IMR-90 (cell line): ENCODE measurements at regions not wholly inside any gene's neighbourhood (a gene's known extent, or its start where the extent isn't known, plus 50 kb on each side); places are given as distances from the start of the nearest gene placed in this dataset.

Experiments
- ATAC-seq: fragments of 200-7000 bp; cut with Tn5 transposase; 2 replicates; pipeline ENCODE4 v1.9.1; 2020; ENCODE audit warnings: low read depth, mild to moderate bottlenecking, moderate library complexity
- BruUV-seq: library from RNA; stranded (reverse); fragments of 400-500 nt; replicated peaks from 2 replicates; lab custom pipeline; 2021; lab: Mats Ljungman, UMichigan
- CTCF ChIA-PET: fragments of 300-600 bp; formaldehyde crosslinking; extraction: SDS; loops from one replicate; lab custom pipeline; 2021; ENCODE audit warnings: antibody characterized with exemption; lab: Yijun Ruan, JAX
- POLR2A ChIA-PET: fragments of 300-600 bp; sonication (Branson Sonifier 250); formaldehyde crosslinking; loops from one replicate; lab custom pipeline; 2022; ENCODE audit warnings: antibody characterized with exemption; ENCODE audit not compliant: unreplicated experiment; lab: Charles Lee
- DNase-seq: peaks from one replicate; pipeline ENCODE4 v3.0.0; 2013
- H2AFZ ChIP-seq: replicated peaks from 2 replicates; pipeline ENCODE3; 2013; ENCODE audit warnings: low read length, mild to moderate bottlenecking; ENCODE audit not compliant: poor library complexity
- H2AK5ac ChIP-seq: 2 replicates; pipeline ENCODE4 v1.6.1; 2013; ENCODE audit warnings: low read depth, low read length, inconsistent platforms
- H2AK9ac ChIP-seq: replicated peaks from 2 replicates; pipeline ENCODE3; 2013; ENCODE audit warnings: mild to moderate bottlenecking, low read depth, low read length, moderate library complexity; ENCODE audit not compliant: poor library complexity
- H2BK120ac ChIP-seq: 2 replicates; pipeline ENCODE4 v1.6.1; 2013; ENCODE audit warnings: low read depth, low read length, inconsistent platforms
- H2BK15ac ChIP-seq: 3 replicates; pipeline ENCODE4 v1.6.1; 2013; ENCODE audit warnings: low read depth, low read length, inconsistent platforms
- H2BK20ac ChIP-seq: 2 replicates; pipeline ENCODE4 v1.6.1; 2013; ENCODE audit warnings: low read depth, mild to moderate bottlenecking, inconsistent platforms, low read length, moderate library complexity
- H2BK5ac ChIP-seq: 2 replicates; pipeline ENCODE4 v1.6.1; 2013; ENCODE audit warnings: mild to moderate bottlenecking, low read depth, low read length, inconsistent platforms; ENCODE audit not compliant: poor library complexity, severe bottlenecking
- H3K14ac ChIP-seq: replicated peaks from 2 replicates; pipeline ENCODE4 v1.6.1; 2013; ENCODE audit warnings: low read depth, low read length, inconsistent platforms
- H3K18ac ChIP-seq: 2 replicates; pipeline ENCODE4 v1.6.1; 2013; ENCODE audit warnings: low read depth, low read length, control low read depth
- H3K23ac ChIP-seq: 2 replicates; pipeline ENCODE4 v1.6.1; 2013; ENCODE audit warnings: low read depth, low read length, inconsistent platforms
- H3K27ac ChIP-seq: 2 replicates; pipeline ENCODE4 v1.5.1; 2013; ENCODE audit warnings: mild to moderate bottlenecking, control low read depth, low read length; ENCODE audit not compliant: insufficient read depth
- H3K27me3 ChIP-seq: 2 replicates; pipeline ENCODE4 v1.6.1; 2013; ENCODE audit warnings: low read length; ENCODE audit not compliant: control insufficient read depth, insufficient read depth
- H3K36me3 ChIP-seq: 2 replicates; pipeline ENCODE4 v1.6.1; 2013; ENCODE audit warnings: low read length, mixed read lengths; ENCODE audit not compliant: control insufficient read depth, insufficient read depth
- H3K4ac ChIP-seq: 2 replicates; pipeline ENCODE4 v1.6.1; 2013; ENCODE audit warnings: low read depth, low read length, inconsistent platforms
- H3K4me1 ChIP-seq: 2 replicates; pipeline ENCODE4 v1.6.1; 2013; ENCODE audit warnings: low read length, mixed read lengths; ENCODE audit not compliant: control insufficient read depth, insufficient read depth
- H3K4me2 ChIP-seq: 2 replicates; pipeline ENCODE4 v1.6.1; 2013; ENCODE audit warnings: low read depth, mild to moderate bottlenecking, control low read depth, low read length, moderate library complexity
- H3K4me3 ChIP-seq: 2 replicates; pipeline ENCODE4 v1.5.1; 2013; ENCODE audit warnings: low read depth, mild to moderate bottlenecking, control low read depth, low read length, moderate library complexity; ENCODE audit not compliant: insufficient read depth
- H3K56ac ChIP-seq: 2 replicates; pipeline ENCODE4 v1.6.1; 2013; ENCODE audit warnings: low read length, inconsistent platforms; ENCODE audit not compliant: insufficient read depth; ENCODE audit errors: extremely low read depth
- H3K79me1 ChIP-seq, 2 experiments: 2 replicates each; pipeline ENCODE4 v1.6.1; 2013; ENCODE audit warnings: low read length in 2 of 2, inconsistent platforms in 1 of 2, low read depth in 1 of 2
- H3K9ac ChIP-seq: 2 replicates; pipeline ENCODE4 v1.6.1; 2013; ENCODE audit warnings: low read depth, low read length, control low read depth
- H3K9me1 ChIP-seq: 2 replicates; pipeline ENCODE4 v1.6.1; 2013; ENCODE audit warnings: low read length, inconsistent platforms; ENCODE audit not compliant: insufficient read depth
- H3K9me3 ChIP-seq: 2 replicates; pipeline ENCODE4 v1.6.1; 2013; ENCODE audit warnings: low read length; ENCODE audit not compliant: control insufficient read depth, insufficient read depth
- H4K20me1 ChIP-seq: 2 replicates; pipeline ENCODE4 v1.6.1; 2013; ENCODE audit warnings: low read length, inconsistent platforms; ENCODE audit not compliant: insufficient read depth
- H4K5ac ChIP-seq: 2 replicates; pipeline ENCODE4 v1.6.1; 2013; ENCODE audit warnings: mild to moderate bottlenecking, low read depth, low read length, control low read depth
- H4K8ac ChIP-seq, 2 experiments: 2 replicates each; pipeline ENCODE4 v1.6.1; 2013; ENCODE audit warnings: low read depth in 2 of 2, low read length in 2 of 2, control low read depth in 1 of 2, inconsistent platforms in 1 of 2
- H4K91ac ChIP-seq: 2 replicates; pipeline ENCODE4 v1.6.1; 2013; ENCODE audit warnings: low read depth, low read length, inconsistent platforms; ENCODE audit not compliant: insufficient read depth
- MXI1 ChIP-seq: IDR thresholded peaks from 2 replicates; pipeline ENCODE4 v1.6.1; 2012; ENCODE audit warnings: low read depth, mild to moderate bottlenecking, low read length, moderate library complexity, borderline replicate concordance
- RFX5 ChIP-seq: IDR thresholded peaks from 2 replicates; pipeline ENCODE4 v1.8.0; 2012; ENCODE audit warnings: low read depth, mild to moderate bottlenecking, low read length, moderate library complexity
- WGBS, 2 experiments: methylation state at CpG; one replicate each; pipeline versions ENCODE4 v1.1.5 to v1.1.7; 2013; ENCODE audit warnings: missing lambda C conversion rate in 2 of 2; ENCODE audit not compliant: insufficient read length in 1 of 2; ENCODE audit errors: extremely low coverage in 2 of 2; 5-methylcytosine and 5-hydroxymethylcytosine counted together
- dilution Hi-C: fragments of 300-500 bp; cut with HindIII; formaldehyde crosslinking; loops from one replicate; pipeline ENCODE4 v1.14.3; 2018; ENCODE audit warnings: low sequenced_read_pairs; ENCODE audit not compliant: unreplicated experiment
- in situ Hi-C: fragments of 300-500 bp; cut with MboI; formaldehyde crosslinking; loops from 3 replicates; pipeline ENCODE4 v1.14.3; 2019; ENCODE audit warnings: low sequenced_read_pairs, inconsistent platforms, mixed read lengths
- intact Hi-C: fragments of 100-400 bp; cut with micrococcal nuclease; formaldehyde crosslinking; loops from 2 replicates; pipeline ENCODE4 v1.10.0; 2022

GRCh38 chr5:92637247-92637646 is 943.8 kb downstream of the NR2F1-AS1 start:
- no peak overlapping the region for H2BK120ac ChIP-seq
- H3K56ac ChIP-seq: no peak overlapping the region
- 82% methylated on average over 2 of the region's 2 CpGs; no CpG with 5 or more reads in 1 of the 2 experiments for whole genome bisulfite sequencing, 2 experiments
- peaks cover 10% of the 10 kb centered on the region for H3K4me1 ChIP-seq
- no peaks in the 10 kb centered on the region for H3K79me1 ChIP-seq
- no peak overlapping the region for H2AK5ac ChIP-seq
- POLR2A ChIA-PET: no interaction called here
- no peaks in the 10 kb centered on the region for H3K36me3 ChIP-seq
- ATAC-seq: no peak
- H3K4me3 ChIP-seq: no peak overlapping the region
- DNase-seq: no peak
- H4K91ac ChIP-seq: no peak overlapping the region
- dilution Hi-C loops: no loop called here
- H4K20me1 ChIP-seq: no peaks in the 10 kb centered on the region
- no peaks in the 10 kb centered on the region for H3K27me3 ChIP-seq
- no peak overlapping the region for H3K4me2 ChIP-seq
- H3K18ac ChIP-seq: no peak overlapping the region
- H3K23ac ChIP-seq: no peak overlapping the region
- BruUV-seq: no TSS peak
- no peak overlapping the region for H3K27ac ChIP-seq
- intact Hi-C loops: no loop called here
- H2BK20ac ChIP-seq: no peak overlapping the region
- no peak overlapping the region for H3K14ac ChIP-seq
- in situ Hi-C loops: no loop called here
- H3K9ac ChIP-seq: no peak overlapping the region
- H4K5ac ChIP-seq: no peak overlapping the region
- H3K4ac ChIP-seq: no peak overlapping the region
- 0 out of 2 replicates have a peak, but pooled peaks cover 3% of the 10 kb centered on the region for H3K9me1 ChIP-seq
- H3K9me3 ChIP-seq: no peaks in the 10 kb centered on the region
- H2AFZ ChIP-seq: no peak overlapping the region
- H2AK9ac ChIP-seq: no peak overlapping the region
- H2BK5ac ChIP-seq: no peak overlapping the region
- CTCF ChIA-PET: no interaction called here
- H4K8ac ChIP-seq: no peak overlapping the region
- H2BK15ac ChIP-seq: no peak overlapping the region
- no peak for TF ChIP-seq RFX5
- TF ChIP-seq MXI1: no peak
